SK-N-SH (cell line): ENCODE measurements at regions not wholly inside any gene's neighbourhood (a gene's known extent, or its start where the extent isn't known, plus 50 kb on each side); places are given as distances from the start of the nearest gene placed in this dataset.

Experiments used
- CTCF ChIA-PET: fragments of 300-600, 350-600 bp; formaldehyde crosslinking; extraction: SDS; loops from one replicate; lab custom pipeline; 2021; lab: Yijun Ruan, JAX
- POLR2A ChIA-PET: fragments of 350-600 bp; sonication (Branson Sonifier 250); formaldehyde crosslinking; extraction: SDS; loops from one replicate; lab custom pipeline; 2020; ENCODE audit warnings: antibody characterized with exemption, inconsistent platforms; lab: Yijun Ruan, JAX
- DNase-seq: peaks from one replicate; pipeline ENCODE4 v3.0.0; 2012
- H2AFZ ChIP-seq: fragments of 200-600 bp; sonication (generic); 2 replicates; pipeline ENCODE4 v1.8.1; 2016; ENCODE audit warnings: antibody characterized with exemption, mild to moderate bottlenecking, low read depth
- H3F3A ChIP-seq: fragments of 200-600 bp; sonication (generic); replicated peaks from 2 replicates; pipeline ENCODE3; 2016; ENCODE audit warnings: antibody characterized with exemption, mild to moderate bottlenecking; ENCODE audit not compliant: insufficient read depth
- H3K27ac ChIP-seq, 2 experiments: fragments of 200-500 bp in 1 of 2; fragments of 200-600 bp in 1 of 2; sonication (Bioruptor generic) in 1 of 2; sonication (generic), shearing (Covaris generic) in 1 of 2; 2 replicates each; pipeline versions ENCODE4 v1.5.1 to v1.6.1; 2014 to 2016; ENCODE audit warnings: low read depth in 2 of 2, inconsistent platforms in 1 of 2, low read length in 1 of 2, mild to moderate bottlenecking in 1 of 2, mixed read lengths in 1 of 2
- H3K27me3 ChIP-seq: fragments of 200-600 bp; sonication (generic), shearing (Covaris generic); 2 replicates; pipeline ENCODE4 v1.6.1; 2016; ENCODE audit warnings: mixed run types; ENCODE audit not compliant: insufficient read depth
- H3K36me3 ChIP-seq, 2 experiments: fragments of 200-500 bp in 1 of 2; fragments of 200-600 bp in 1 of 2; sonication (Bioruptor generic) in 1 of 2; sonication (generic) in 1 of 2; replicated peaks in 1 of 2; 2 replicates each; pipeline versions ENCODE3 to v1.5.1; 2014 to 2016; ENCODE audit warnings: low read length in 1 of 2, mild to moderate bottlenecking in 1 of 2; ENCODE audit not compliant: insufficient read depth in 2 of 2, control insufficient read depth in 1 of 2
- H3K4me1 ChIP-seq, 2 experiments: fragments of 200-500 bp in 1 of 2; fragments of 200-600 bp in 1 of 2; sonication (Bioruptor generic) in 1 of 2; sonication (generic), shearing (Covaris generic) in 1 of 2; 2 replicates each; pipeline versions ENCODE4 v1.5.1 to v1.6.1; 2014 to 2016; ENCODE audit warnings: low read depth in 1 of 2, low read length in 1 of 2, mixed run types in 1 of 2; ENCODE audit not compliant: insufficient read depth in 2 of 2, control insufficient read depth in 1 of 2
- H3K4me2 ChIP-seq: fragments of 200-600 bp; sonication (generic), shearing (Covaris generic); 2 replicates; pipeline ENCODE4 v1.6.1; 2017; ENCODE audit warnings: mixed run types
- H3K4me3 ChIP-seq, 2 experiments: fragments of 200-500 bp in 1 of 2; fragments of 200-600 bp in 1 of 2; sonication (Bioruptor generic) in 1 of 2; sonication (generic), shearing (Covaris generic) in 1 of 2; 2 replicates each; pipeline versions ENCODE4 v1.5.1 to v1.8.1; 2014 to 2016; ENCODE audit warnings: low read depth in 2 of 2, inconsistent platforms in 1 of 2, low read length in 1 of 2, mild to moderate bottlenecking in 1 of 2, mixed read lengths in 1 of 2, moderate library complexity in 1 of 2
- H3K79me2 ChIP-seq: fragments of 200-600 bp; sonication (generic); 2 replicates; pipeline ENCODE4 v1.8.1; 2017; ENCODE audit warnings: mild to moderate bottlenecking; ENCODE audit not compliant: insufficient read depth
- H3K9ac ChIP-seq: fragments of 200-600 bp; sonication (generic); 2 replicates; pipeline ENCODE4 v1.6.1; 2017; ENCODE audit warnings: mixed run types
- H3K9me2 ChIP-seq: fragments of 200-600 bp; sonication (generic); 2 replicates; pipeline ENCODE4 v1.6.1; 2017; ENCODE audit warnings: mixed run types
- H3K9me3 ChIP-seq: fragments of 200-600 bp; sonication (generic); 2 replicates; pipeline ENCODE4 v1.6.1; 2017; ENCODE audit warnings: mixed run types, mild to moderate bottlenecking, moderate library complexity
- H4K20me1 ChIP-seq: fragments of 200-600 bp; sonication (generic); 2 replicates; pipeline ENCODE4 v1.6.1; 2017; ENCODE audit warnings: mild to moderate bottlenecking, mixed run types; ENCODE audit not compliant: insufficient read depth
- EP300 ChIP-seq, 2 experiments: IDR thresholded peaks; 2 replicates each; pipeline versions ENCODE4 v1.4.0 to v1.6.1; 2012; ENCODE audit warnings: borderline replicate concordance in 1 of 2, low read depth in 1 of 2, low read length in 1 of 2
- EZH2phosphoT487 ChIP-seq: fragments of 200-600 bp; sonication (generic); IDR thresholded peaks from 2 replicates; pipeline ENCODE4 v1.6.1; 2017; ENCODE audit warnings: low read depth, mixed run types, mild to moderate bottlenecking, antibody characterized with exemption, moderate library complexity, borderline replicate concordance
- FOSL2 ChIP-seq: IDR thresholded peaks from 2 replicates; pipeline ENCODE4 v1.4.0; 2012; ENCODE audit warnings: low read depth, mild to moderate bottlenecking, moderate library complexity, borderline replicate concordance
- FOXJ3 ChIP-seq: sonication (generic); formaldehyde crosslinking; IDR thresholded peaks from 2 replicates; pipeline ENCODE4 v1.5.1; 2020; ENCODE audit warnings: mild to moderate bottlenecking, missing genetic modification reagents
- FOXM1 ChIP-seq: IDR thresholded peaks from 2 replicates; pipeline ENCODE4 v1.4.0; 2012; ENCODE audit warnings: low read depth, mild to moderate bottlenecking
- GABPA ChIP-seq: IDR thresholded peaks from 2 replicates; pipeline ENCODE4 v1.4.0; 2012; ENCODE audit warnings: low read depth, mild to moderate bottlenecking
- IRF3 ChIP-seq: fragments of 150-350 bp; IDR thresholded peaks from 2 replicates; pipeline ENCODE4 v1.6.1; 2016; ENCODE audit warnings: mild to moderate bottlenecking, low read depth, low read length
- NRF1 ChIP-seq: IDR thresholded peaks from 2 replicates; pipeline ENCODE4 v1.6.1; 2012; ENCODE audit warnings: low read depth, mild to moderate bottlenecking, low read length
- POLR2AphosphoS5 ChIP-seq: IDR thresholded peaks from 2 replicates; pipeline ENCODE4 v1.6.1; 2012; ENCODE audit warnings: low read depth, low read length
- TCF12 ChIP-seq: IDR thresholded peaks from 2 replicates; pipeline ENCODE4 v1.4.0; 2012
- USF1 ChIP-seq: IDR thresholded peaks from 2 replicates; pipeline ENCODE4 v1.4.0; 2012; ENCODE audit warnings: low read depth, borderline replicate concordance
- ZBTB33 ChIP-seq: IDR thresholded peaks from 2 replicates; pipeline ENCODE4 v1.4.0; 2012; ENCODE audit warnings: low read depth, borderline replicate concordance
- WGBS: methylation state at CpG from one replicate; pipeline ENCODE4 v1.1.6; 2017; ENCODE audit warnings: low lambda C conversion rate; 5-methylcytosine and 5-hydroxymethylcytosine counted together

DNA sequence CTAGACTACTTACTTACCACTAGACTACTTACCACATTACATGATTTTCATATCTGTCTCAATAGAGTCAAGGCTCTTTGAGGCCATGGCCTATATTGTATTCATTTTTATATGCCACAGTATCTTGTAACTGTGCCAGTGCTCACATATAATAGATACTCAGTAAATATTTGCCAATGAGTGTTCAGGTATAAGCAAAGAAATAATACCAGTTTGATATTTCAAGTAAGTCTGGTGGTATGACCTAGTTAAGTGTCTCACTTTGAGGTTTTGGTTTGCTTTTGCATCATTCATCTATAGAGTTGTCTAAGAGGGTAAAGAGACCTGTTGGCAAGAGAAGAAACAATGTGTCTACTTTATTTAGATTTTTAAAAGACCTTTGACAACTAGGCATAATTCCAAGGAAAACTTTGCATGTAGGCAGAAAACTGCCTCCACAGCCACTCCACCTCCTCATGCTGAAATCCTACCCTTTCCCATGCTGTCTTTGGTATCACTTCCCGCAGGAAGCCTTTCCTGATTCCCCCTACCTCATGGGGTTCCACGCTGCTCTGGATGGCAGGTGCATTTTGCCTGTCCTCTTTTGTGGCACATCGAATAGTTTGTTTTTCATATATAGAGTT is 91.3 kb upstream of the KLHL13 start:
- Histone ChIP-seq H3K27me3 (no peaks in the 10 kb centered on the region), H3K9me3 (no peaks in the 10 kb centered on the region), H3F3A (no peaks in the 10 kb centered on the region), H3K36me3 (no peaks in the 10 kb centered on the region), H3K4me3 (no peak overlapping the region), H3K27ac (no peak overlapping the region), H3K79me2 (no peaks in the 10 kb centered on the region), H3K4me2 (no peak overlapping the region), H3K4me1 (peaks cover 0 to 13% of the 10 kb centered on the region in 2 experiments; a peak in 2 of 4 replicates), H3K9ac (no peak overlapping the region), H4K20me1 (no peaks in the 10 kb centered on the region), H2AFZ (no peak overlapping the region), H3K9me2 (no peaks in the 10 kb centered on the region)
- 52% methylated on average over 3 of the region's 3 CpGs for WGBS
- no peak for TF ChIP-seq POLR2AphosphoS5
- no peak for TF ChIP-seq FOXJ3 (CRISPR knock-in tag)
- TF ChIP-seq ZBTB33: no peak
- TF ChIP-seq EZH2phosphoT487: no peak
- TF ChIP-seq EP300 (IDR thresholded peaks at IDR 0.05; ENCODE audit: borderline replicate concordance in 1 of 2, low read depth in 1 of 2, low read length in 1 of 2): no peak
- no peak for TF ChIP-seq IRF3
- TF ChIP-seq NRF1: no peak
- no peak for TF ChIP-seq GABPA
- TF ChIP-seq FOXM1: no peak
- TF ChIP-seq USF1: no peak
- CTCF ChIA-PET: no interaction called here
- POLR2A ChIA-PET: no interaction called here
- no peak for DNase-seq

- Histone ChIP-seq H3K4me1 (peaks cover 0 to 16% of the 10 kb centered on the region in 2 experiments; a peak in 2 of 4 replicates), H3K79me2 (no peaks in the 10 kb centered on the region), H3K27me3 (no peaks in the 10 kb centered on the region), H2AFZ (no peak overlapping the region), H3F3A (no peaks in the 10 kb centered on the region), H3K4me3 (no peak overlapping the region), H3K4me2 (no peak overlapping the region), H3K36me3 (no peaks in the 10 kb centered on the region), H3K27ac (no peak overlapping the region), H3K9me2 (no peaks in the 10 kb centered on the region), H3K9ac (no peak overlapping the region), H3K9me3 (no peaks in the 10 kb centered on the region), H4K20me1 (no peaks in the 10 kb centered on the region)
- 67% methylated on average over 4 of the region's 4 CpGs for WGBS
- POLR2A ChIA-PET: no interaction called here
- no peak for DNase-seq
- CTCF ChIA-PET: no interaction called here
- TF ChIP-seq TCF12 (no peak), FOSL2 (no peak)
Observed at GRCh38 chrX:118208481-118208880, 91.9 kb upstream of the KLHL13 start.
